ENCODE measurements at regions not wholly inside any gene's neighbourhood (a gene's known extent, or its start where the extent isn't known, plus 50 kb on each side); places are given as distances from the start of the nearest gene placed in this dataset.

GRCh38 chr6:166087246-166087645 lies 80.4 kb downstream of the TBXT start:
- TF ChIP-seq CTCF (IDR thresholded peaks at IDR 0.05; ENCODE audit: extremely low read depth, missing control alignments), result no peak
- no peak for DNase-seq (ENCODE audit: low spot score)

GRCh38 chr6:166085500-166085899 lies 82.2 kb downstream of the TBXT start:
- DNase-seq (ENCODE audit: low spot score), result no peak
- TF ChIP-seq CTCF (IDR thresholded peaks at IDR 0.05; ENCODE audit: extremely low read depth, missing control alignments), result no peak

GRCh38 chr6:166084951-166085350 lies 82.7 kb downstream of the TBXT start:
- no peak for DNase-seq (ENCODE audit: low spot score)
- no peak for TF ChIP-seq CTCF (IDR thresholded peaks at IDR 0.05; ENCODE audit: extremely low read depth, missing control alignments)

GRCh38 chr6:166079841-166080240 lies 87.8 kb downstream of the TBXT start:
- TF ChIP-seq CTCF (IDR thresholded peaks at IDR 0.05; ENCODE audit: extremely low read depth, missing control alignments), result no peak

GRCh38 chr6:166078294-166078693 lies 89.4 kb downstream of the TBXT start:
- no peak for TF ChIP-seq CTCF (IDR thresholded peaks at IDR 0.05; ENCODE audit: extremely low read depth, missing control alignments)
- no peak for DNase-seq (ENCODE audit: low spot score)

More at GRCh38 chr6:166079841-166080240, 87.8 kb downstream of the TBXT start:
- DNase-seq (ENCODE audit: low spot score), result no peak

GRCh38 chr6:166076625-166077024 lies 91.0 kb downstream of the TBXT start:
- DNase-seq (ENCODE audit: low spot score), result no peak
- no peak for TF ChIP-seq CTCF (IDR thresholded peaks at IDR 0.05; ENCODE audit: extremely low read depth, missing control alignments)

- DNase-seq (ENCODE audit: low spot score), result no peak
- TF ChIP-seq CTCF (IDR thresholded peaks at IDR 0.05; ENCODE audit: extremely low read depth, missing control alignments), result no peak
Measured at GRCh38 chr6:166075925-166076324, 91.7 kb downstream of the TBXT start.

Data from GM20000 (cell line).